NCI-H2171 treated with DMSO at 0.1 percent for 48 hours (cell line): ENCODE measurements at regions not wholly inside any gene's neighbourhood (a gene's known extent, or its start where the extent isn't known, plus 50 kb on each side); places are given as distances from the start of the nearest gene placed in this dataset.
"Not testable (repeated sequence)": the region's sequence is repeated elsewhere in the genome, so short reads cannot be mapped to it uniquely, and the experiment has no call there.

Source experiments
- DNase-seq: peaks from one replicate; lab custom pipeline; 2025; lab: John Stamatoyannopoulos, UW

DNA sequence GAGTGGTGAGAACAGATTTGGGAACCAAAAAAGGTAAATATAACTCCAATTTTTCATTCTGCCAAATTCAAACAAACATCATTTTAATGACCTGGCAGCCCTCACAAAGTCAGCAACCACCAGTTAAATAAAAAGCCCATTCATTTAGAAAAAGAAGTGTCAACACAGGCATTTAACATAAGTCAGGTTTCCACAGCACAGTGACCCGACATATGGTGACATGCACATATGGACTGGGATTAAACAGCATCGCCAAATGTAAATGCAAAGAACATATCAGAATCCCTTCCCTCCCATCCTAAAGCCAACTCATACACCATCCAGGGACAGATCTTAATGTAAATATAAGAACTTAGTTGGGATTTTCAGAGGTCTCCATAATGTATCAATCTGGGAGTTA is 293.2 kb downstream of the FGFR2 start:
- peak; percentile 37 for DNase-seq

DNA sequence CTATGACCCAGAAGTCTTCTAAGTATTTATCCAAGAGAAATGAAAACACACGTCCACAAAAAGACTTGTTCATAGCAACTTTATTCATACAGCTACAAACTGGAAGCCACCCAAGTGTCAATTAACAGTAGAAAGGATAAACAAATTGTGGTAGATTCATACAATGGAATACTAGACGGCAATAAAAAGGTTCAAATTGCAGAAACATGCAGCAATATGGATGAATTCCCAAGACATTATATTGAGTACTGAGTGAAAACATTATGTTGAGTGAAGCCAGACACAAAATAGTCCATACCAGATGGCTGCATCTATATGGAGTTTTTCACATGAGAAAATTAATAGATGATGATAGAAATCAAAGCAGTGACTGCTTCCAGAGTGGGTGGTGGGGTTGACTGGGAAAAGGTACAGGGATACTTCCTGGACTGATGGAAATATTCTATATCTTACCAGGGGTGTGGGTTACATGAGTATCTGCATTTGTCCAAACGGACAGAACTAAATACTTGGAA is 292.0 kb downstream of the FGFR2 start:
- DNase-seq: peak; percentile 3

DNA sequence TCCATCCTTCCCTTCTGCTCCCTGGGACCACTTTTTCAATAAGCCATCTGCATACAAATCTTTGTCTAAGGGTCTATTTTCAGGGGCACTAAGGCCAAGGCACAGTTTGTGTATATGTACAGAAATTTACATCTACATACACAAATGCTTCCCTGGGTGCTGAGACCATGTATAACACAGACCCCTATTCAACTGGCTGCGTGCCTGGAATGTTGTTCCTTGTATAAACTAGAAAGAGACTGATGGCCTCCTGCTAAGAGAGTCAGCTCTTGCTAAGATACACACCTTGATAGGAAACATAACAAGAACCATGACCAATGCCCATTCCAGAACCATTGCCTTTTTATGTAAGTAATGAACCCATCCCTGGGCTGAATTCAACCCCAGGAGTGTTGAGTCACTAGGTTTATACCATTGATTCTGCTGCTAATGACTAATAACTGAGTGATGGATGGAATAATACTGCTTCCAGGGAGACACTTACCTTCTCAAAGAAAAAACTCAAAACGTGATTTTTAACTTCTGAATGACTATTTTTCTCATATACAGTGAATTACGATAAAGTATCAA is 290.7 kb downstream of the FGFR2 start:
- DNase-seq: no peak

DNA sequence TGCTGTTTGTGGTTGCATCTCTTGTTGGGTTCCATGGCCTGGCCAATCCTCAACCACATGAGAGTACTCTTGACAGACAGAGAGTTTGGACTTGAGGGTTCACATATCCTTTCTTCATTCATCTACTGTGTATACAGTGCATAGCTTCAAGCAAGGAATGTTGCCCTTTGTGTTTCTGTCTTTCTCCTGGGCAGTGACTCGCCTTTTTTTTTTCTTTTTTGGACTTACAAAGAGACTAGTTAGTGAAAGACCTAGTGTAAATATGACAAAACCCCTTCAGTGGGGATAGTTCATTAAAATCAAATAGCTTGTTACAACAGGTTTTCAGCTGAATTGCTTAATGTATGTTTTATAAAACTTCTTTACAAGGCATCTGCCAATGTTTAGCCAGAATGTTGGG is 290.2 kb downstream of the FGFR2 start:
- DNase-seq: no peak

DNA sequence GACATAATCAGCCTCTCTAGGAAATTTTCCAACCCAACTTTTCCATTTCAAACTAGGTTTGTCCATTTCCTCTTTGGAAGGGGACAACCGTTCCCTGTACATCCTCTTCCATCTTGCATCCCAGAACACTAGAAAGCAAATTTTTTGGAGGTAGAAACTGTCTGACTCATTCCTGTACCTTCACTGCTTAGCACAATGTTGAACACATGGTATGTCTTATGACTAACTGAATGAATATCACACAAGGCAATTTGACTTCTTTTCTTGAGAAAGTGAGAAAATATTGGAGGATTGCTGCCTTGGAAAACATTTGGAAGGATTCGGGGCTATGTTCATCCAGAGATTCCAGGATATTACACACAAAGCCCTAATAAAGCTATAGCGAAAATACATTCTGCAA is 289.1 kb downstream of the FGFR2 start:
- no peak for DNase-seq

DNA sequence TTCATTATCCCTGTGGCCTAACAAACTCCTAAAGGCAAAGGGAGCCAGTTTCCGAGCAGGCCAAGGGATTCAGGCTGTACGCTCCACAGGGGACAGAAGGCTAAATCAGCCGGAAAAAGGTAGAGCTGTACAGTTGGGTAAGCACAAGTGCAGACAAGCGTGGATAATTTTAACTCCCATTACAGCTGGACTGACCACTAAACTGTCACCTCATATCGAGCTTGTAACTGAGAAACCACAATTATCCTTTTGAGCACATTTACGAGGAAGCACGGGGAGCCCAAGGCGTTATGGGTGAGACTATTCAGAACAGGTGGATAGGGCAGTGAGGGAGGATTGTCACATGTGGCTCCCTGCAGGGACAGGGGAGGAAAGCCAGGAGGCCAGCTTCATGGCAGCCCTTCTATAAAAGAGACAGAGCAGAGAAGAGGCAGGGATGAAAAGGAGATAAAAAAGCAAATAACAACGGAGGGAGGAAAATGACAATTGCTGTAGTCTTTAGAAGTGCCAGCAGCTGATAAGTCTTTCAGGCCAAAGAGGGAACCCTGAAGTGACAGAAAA is 288.0 kb downstream of the FGFR2 start:
- DNase-seq: peak; percentile 76

DNA sequence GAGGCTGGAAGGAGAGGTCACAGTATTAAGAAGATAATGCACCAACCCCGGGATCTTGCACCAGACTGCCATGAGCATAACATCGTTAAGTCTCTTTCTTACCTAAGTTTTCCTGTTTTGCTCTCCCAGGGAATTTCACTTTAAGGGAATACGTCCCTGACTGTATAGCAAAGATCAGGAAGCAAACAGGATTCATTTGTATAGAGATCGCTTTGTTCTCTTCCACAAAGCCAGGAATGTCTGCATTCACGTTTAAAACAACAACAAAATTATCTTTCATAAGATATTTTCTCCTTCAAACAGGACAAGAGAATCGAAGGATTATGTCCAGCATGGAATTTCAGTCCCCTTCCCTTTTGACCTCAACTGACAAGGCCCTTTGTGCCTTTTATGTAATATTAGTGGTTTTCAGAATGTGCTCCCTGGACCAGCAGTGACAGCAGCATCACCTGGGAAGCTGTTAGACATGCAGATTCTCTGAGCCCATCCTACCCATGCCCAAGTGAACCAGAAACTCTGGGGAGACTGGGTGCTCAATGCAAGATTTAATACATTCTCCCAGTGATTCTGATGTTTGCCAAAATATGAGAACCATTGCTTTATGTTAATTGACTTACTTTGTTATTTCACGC is 286.3 kb downstream of the FGFR2 start:
- DNase-seq: no peak

DNA sequence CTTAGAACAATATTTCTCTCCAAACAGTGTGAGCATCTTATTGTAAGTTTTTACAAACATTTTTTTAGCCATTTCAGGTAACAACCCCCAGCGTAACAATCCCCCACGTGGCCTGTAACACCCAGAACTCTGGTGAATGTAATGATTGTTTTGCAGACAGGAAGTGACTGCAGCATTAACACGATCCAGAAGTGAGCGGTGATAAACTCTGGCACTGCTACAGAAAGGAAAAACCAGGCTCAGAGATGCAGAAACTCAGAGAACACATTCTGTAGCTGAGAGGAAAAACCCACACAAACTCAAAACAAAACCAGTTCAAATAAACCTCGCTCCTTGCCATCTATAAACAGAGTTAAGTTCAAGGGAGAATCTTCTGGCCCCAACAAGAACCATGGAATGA is 285.7 kb downstream of the FGFR2 start:
- DNase-seq: no peak

DNA sequence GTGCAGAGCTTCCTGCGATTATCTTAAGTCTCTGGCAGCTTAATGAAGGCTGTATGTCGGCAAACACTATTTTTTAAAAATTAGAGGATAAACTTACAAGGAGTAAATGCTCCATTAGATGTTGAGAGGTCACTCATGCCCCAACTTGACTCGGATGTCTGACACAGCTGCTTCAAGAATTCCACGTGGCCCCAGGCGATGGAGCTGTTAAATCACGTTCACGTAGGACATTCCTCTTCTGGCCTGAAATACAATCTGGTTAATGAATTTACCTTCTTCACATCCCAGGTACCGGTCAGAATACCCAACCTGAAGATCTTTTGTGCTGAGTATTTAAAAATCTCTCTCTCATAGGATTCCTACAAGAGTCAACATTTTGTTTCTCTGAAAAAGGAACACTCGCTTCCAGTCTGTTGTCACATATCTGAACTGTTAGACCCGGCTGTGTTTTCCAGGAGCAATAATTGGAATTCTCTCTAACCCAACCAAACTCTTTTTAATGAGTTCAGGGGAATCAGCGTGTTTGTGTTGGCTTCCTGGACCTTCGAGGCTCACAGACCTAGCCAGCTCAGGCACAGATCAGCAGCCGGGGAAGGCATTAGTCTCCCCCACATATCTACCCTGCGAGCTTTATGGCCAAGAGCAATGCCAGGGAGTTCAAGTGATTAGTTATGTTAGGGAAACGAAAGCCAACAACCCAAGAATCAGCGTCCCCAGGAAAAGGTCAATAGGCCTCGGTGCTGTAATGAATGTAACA is 284.9 kb downstream of the FGFR2 start:
- DNase-seq: no peak

DNA sequence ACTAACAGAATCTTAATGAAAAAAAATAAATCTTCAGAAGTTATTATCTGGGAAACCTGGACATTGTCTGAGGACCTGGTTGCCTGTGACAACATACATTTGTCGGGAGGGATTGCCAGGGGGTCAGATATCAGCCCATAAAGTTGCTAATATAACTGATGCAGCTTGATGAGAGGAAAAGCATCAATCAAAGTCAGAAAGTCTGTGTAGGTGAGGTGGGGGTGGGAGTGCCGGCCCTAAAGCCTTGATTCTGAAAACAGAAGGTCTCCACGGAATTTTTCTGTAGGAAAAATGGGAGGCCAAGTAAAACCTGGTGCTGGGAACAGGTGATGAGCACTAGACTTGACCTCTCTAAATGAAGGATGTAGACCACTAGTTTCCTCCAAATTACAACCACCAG is 281.8 kb downstream of the FGFR2 start:
- DNase-seq: no peak

DNA sequence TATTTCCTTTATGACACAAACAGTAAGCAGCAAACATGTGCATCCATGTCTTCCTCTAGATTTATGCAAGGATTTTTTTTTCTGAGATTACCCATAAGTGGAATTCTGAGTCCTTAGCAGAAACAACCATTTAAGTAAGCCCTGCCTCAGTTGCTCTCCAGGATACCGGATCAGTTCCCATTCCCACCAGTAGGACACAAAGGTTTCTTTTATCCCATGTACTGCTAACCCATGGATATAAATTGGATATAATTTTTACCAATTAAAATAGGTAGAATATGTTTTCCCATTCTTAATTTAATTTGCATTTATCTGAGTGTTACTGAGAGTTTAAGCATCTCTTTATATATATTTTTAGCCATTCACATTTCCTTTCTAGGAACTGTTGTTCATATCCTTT is 280.9 kb downstream of the FGFR2 start:
- no peak for DNase-seq

DNA sequence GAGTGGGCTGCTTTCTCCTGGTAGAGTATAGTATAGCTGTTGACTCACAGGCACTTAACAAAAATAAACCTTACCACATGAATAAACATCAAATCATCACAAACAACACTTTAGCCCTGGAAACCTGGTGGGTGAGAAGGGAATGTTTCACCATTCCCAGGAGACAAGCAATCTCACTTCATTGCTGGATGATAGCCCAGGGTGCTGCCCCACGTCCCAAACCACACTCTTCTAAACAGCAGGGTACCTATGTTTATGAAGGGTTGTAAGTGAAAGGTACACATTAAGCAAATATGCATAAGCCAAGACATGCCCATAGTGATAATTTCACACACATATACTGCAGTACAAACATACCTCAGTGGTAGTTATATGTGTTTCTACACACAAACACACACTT is 276.2 kb downstream of the FGFR2 start:
- DNase-seq: peak; percentile 13

DNA sequence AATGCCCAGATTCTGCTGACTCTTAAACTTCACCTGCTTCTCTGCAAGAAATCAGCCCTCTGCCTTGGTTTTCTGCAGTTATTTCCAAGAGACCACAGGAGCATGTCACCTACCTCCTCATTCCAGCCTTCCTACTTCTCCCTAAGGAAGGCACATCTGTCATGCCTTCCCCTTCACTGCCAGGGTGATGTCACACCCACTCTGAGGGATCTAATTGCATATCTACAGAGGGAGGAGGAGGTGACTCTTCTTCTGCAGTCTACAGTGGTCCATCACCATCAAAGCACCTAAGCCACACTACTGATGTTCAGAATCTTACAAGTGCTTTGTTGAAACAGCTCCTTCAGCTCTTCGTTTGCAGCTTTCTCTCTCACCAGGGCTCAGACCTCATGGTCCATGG is 275.5 kb downstream of the FGFR2 start:
- peak; percentile 40 for DNase-seq

DNA sequence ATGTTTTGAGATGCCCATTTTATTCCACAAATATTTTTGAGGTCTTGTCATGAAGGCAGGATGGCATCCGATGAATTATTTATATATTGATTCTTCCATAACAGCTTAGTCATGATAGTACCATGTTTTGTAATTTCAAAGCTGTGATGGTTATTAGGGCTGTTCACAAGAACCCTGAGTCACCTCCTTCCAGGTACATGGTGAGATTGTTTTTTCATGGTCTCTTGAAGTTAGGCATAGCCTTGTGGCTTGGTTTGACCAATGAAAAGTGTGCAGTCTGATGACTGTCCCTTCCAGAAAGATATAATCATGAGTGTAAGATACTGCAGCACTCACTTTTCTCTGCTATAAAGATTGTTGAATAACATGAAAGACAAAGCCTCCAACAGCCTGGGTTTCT is 274.8 kb downstream of the FGFR2 start:
- no peak for DNase-seq

DNA sequence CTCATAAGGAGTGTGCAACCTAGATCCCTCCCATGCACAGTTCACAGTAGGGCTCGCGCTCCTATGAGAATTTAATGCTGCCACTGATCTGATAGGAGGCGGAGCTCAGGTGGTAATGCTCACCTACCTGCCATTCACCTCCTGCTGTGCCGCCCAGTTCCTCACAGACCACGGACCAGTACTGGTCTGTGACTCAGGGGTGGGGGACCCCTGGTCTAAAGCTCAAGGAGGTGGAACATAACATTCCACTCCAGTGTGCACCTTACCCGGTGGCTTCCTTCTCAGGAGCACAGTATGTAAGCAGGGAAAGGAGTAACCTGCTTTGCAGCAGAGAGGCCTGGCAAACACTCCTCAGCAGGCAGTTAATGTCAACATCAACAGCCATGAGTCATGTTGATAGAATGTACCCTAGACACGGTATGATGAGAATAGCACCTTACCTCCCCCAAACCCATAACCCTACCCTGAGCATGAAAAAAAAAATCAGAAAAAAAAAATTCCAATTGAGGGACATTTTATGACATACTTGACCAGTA is 273.5 kb downstream of the FGFR2 start:
- DNase-seq: no peak

DNA sequence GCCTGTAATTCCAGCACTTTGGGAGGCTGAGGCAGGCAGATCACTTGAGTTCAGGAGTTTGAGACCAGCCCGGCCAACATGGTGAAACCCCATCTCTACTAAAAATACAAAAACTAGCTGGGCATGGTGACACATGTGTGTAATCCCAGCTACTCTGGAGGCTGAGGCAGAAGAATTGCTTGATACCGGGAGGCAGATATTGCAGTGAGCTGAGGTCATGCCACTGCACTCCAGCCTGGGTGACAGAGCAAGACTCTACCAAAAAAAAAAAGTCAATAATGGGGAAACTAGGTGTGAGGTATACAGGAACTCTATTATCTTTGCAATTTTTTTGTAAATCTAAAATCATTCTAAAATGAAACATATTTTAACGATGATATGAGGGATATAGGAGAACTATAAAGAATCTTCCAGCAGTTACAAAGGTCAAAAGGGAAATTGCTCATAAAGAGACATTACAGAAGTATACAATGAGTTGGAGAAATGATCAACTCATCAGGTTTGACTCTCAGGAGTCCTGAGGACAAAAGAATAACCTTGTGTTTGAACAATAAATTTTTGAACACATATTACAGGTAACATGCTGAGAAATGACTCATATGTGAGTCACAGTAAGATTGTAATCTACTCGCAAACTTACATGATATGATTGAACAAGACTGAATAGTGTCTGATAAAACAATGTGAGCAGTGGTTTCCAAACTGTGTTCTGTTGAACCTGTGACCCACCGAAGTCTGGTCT is 272.6 kb downstream of the FGFR2 start:
- DNase-seq: no peak

DNA sequence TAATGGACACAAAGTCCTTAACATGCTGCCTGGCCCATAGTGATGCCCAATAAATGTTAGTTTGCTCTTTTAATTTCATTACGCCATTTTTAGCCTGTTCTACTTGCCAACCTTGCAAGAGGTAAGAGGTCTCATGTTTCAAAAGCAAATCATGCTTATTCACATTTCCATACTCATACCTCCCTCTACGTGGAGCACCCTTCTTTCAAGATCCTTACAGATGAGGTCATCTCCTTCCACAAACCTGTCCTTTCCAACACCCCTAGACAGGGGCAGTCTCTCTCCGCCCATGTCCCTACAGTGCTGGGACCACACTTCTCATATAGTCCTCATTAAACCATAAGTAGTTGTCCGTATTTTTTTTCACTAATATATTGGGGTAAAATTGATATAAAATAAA is 271.3 kb downstream of the FGFR2 start:
- no peak for DNase-seq

DNA sequence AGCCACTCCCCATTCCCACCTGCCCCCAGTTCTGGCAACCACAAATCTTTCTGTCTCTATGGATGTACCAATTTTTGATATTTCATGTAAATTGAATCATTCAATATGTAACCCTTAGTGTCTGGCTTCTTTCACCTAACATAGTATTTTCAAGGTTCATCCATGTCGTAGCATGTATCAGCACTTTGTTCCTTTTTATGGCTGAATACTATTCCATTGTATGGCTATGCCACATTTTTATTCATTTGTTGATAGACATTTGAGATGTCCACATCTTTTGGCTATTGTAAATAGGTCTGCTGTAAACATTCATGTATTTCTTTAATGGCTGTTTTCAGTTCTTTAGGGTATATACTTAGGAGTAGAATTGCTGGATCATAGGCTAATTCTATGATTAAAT is 270.5 kb downstream of the FGFR2 start:
- DNase-seq: no peak

DNA sequence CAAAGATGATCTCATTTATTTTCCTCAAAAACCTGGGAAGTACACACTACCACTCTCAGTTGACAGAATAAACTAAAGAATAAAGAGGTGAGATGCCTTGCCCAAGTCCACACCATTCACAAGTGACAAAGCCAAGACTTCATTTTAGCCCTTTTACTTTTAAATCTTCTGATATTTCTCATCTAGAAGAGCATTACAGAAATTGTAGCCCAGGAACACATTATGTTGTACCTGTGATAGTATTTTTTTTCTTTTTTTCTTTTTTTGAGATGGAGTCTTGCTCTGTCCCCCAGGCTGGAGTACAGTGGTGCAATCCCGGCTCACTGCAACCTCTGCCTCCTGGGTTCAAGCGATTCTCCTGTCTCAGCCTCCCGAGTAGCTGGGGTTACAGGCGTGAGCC is 268.6 kb downstream of the FGFR2 start:
- DNase-seq: not testable (repeated sequence)

DNA sequence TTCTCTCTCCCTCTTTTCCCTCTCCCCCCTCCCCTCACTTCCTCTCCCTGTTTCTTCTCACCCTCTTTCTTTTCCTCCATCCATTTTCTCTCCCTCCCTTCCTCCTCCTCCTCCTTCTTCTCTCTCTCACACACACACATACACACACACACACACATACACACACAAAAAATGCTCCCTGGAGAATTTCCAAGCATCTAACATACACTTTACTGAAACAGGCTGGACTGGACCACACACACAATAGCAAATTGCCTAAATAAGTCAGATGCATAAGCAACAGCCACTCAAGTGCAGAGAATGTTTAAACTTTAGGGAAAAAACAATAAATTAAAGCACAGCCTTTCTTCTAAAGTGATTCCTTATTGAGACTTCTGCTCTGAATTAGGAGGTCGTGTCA is 267.7 kb downstream of the FGFR2 start:
- DNase-seq: no peak

DNA sequence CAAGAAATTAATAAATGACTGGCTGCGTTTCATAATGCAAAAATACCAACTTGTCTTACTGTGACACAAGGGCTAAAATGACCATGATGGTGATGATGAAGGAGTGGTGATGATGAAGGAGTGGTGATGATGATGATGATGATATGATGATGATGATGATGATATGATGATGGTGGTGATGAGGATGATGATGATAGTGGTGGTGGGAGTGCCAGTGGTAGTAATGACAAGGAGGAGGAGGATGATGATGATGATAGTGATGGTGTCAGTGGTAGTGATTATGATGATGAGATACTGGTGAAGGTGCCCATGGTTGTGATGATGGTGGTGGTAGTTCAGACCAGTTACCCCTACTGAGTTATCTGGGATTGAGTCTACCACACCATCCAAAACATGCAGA is 265.9 kb downstream of the FGFR2 start:
- no peak for DNase-seq
